HepG2 (cell line): ENCODE measurements at regions not wholly inside any gene's neighbourhood (a gene's known extent, or its start where the extent isn't known, plus 50 kb on each side); places are given as distances from the start of the nearest gene placed in this dataset.

Experiments used
- ATAC-seq: fragments of 200-7000 bp; cut with Tn5 transposase; 3 replicates; pipeline ENCODE4 v1.9.1; 2020; ENCODE audit warnings: mild to moderate bottlenecking, moderate library complexity
- BruUV-seq: library from RNA; stranded (reverse); fragments of 400-500 nt; replicated peaks from 2 replicates; lab custom pipeline; 2021; lab: Mats Ljungman, UMichigan
- CTCF ChIA-PET: fragments of 300-600 bp; formaldehyde crosslinking; extraction: SDS; loops from one replicate; lab custom pipeline; 2021; ENCODE audit warnings: low total read pairs, inconsistent platforms, low intra/inter-chr PET ratio; lab: Yijun Ruan, JAX
- POLR2A ChIA-PET: fragments of 350-600 bp; sonication (Branson Sonifier 250); formaldehyde crosslinking; loops from one replicate; lab custom pipeline; 2020; ENCODE audit warnings: antibody characterized with exemption, inconsistent platforms; lab: Yijun Ruan, JAX
- DNase-seq: peaks from one replicate; pipeline ENCODE4 v3.0.0-alpha.2; 2015; ENCODE audit warnings: low spot score
- FAIRE-seq: peaks from 3 replicates; lab custom pipeline; 2011; peaks lifted over from hg19 to GRCh38; lab: Jason Lieb, UNC
- H2AFZ ChIP-seq: one replicate; pipeline ENCODE4 v1.6.1; 2011; ENCODE audit warnings: low read length, inconsistent platforms
- H3K27ac ChIP-seq: fragments of 300-600 bp; 3 replicates; pipeline ENCODE4 v1.8.0; 2011; ENCODE audit warnings: mixed run types, mild to moderate bottlenecking, mixed read lengths, low read length, inconsistent platforms; ENCODE audit not compliant: insufficient read depth; ENCODE audit errors: extremely low read length
- H3K27me3 ChIP-seq, 2 experiments: fragments of 200-600 bp in 1 of 2; 2 replicates in 1 of 2; 3 replicates in 1 of 2; pipeline versions ENCODE4 v1.6.0 to v1.8.0; 2011; ENCODE audit warnings: low read length in 2 of 2, mild to moderate bottlenecking in 2 of 2, moderate library complexity in 2 of 2, inconsistent platforms in 1 of 2; ENCODE audit not compliant: insufficient read depth in 2 of 2, control insufficient read depth in 1 of 2
- H3K36me3 ChIP-seq, 2 experiments: fragments of 200-600 bp in 1 of 2; replicated peaks in 1 of 2; 2 replicates in 1 of 2; 3 replicates in 1 of 2; pipeline versions ENCODE4 v1.5.1 to v1.8.0; 2011; ENCODE audit warnings: low read length in 2 of 2, inconsistent platforms in 1 of 2; ENCODE audit not compliant: insufficient read depth in 2 of 2, control insufficient read depth in 1 of 2
- H3K4me1 ChIP-seq: 2 replicates; pipeline ENCODE4 v1.5.1; 2012; ENCODE audit warnings: low read length, inconsistent platforms; ENCODE audit not compliant: insufficient read depth
- H3K4me2 ChIP-seq: 2 replicates; pipeline ENCODE4 v1.6.0; 2011; ENCODE audit warnings: low read depth, low read length, inconsistent platforms
- H3K4me3 ChIP-seq, 3 experiments: fragments of 200-600 bp in 1 of 3; sonication (generic), shearing (Covaris generic) in 1 of 3; replicated peaks in 1 of 3; 2 replicates each; pipeline ENCODE4 v1.5.1; 2011 to 2016; ENCODE audit warnings: low read length in 3 of 3, inconsistent platforms in 2 of 3, low read depth in 2 of 3, mild to moderate bottlenecking in 2 of 3, control low read depth in 1 of 3, mixed read lengths in 1 of 3; ENCODE audit not compliant: insufficient read depth in 1 of 3
- H3K79me2 ChIP-seq: one replicate; pipeline ENCODE4 v1.6.1; 2011; ENCODE audit warnings: low read length, inconsistent platforms; ENCODE audit not compliant: insufficient read depth
- H3K9ac ChIP-seq: 2 replicates; pipeline ENCODE4 v1.6.0; 2011; ENCODE audit warnings: mild to moderate bottlenecking, low read depth, low read length, inconsistent platforms; ENCODE audit not compliant: insufficient read depth
- H3K9me3 ChIP-seq: 2 replicates; pipeline ENCODE4 v1.5.1; 2012; ENCODE audit warnings: mild to moderate bottlenecking, low read length
- H4K20me1 ChIP-seq: 2 replicates; pipeline ENCODE4 v1.6.0; 2011; ENCODE audit warnings: inconsistent platforms, mild to moderate bottlenecking, low read length, moderate library complexity; ENCODE audit not compliant: insufficient read depth
- FOXA3 ChIP-seq: IDR thresholded peaks from 2 replicates; pipeline ENCODE4 v1.6.1; 2016; ENCODE audit warnings: missing genetic modification reagents, missing compliant biosample characterization
- IRX3 ChIP-seq: sonication (generic); formaldehyde crosslinking; IDR thresholded peaks from 2 replicates; pipeline ENCODE4 v1.8.1; 2023; ENCODE audit warnings: mild to moderate bottlenecking, low read depth, missing genetic modification reagents, borderline replicate concordance
- MAF1 ChIP-seq: sonication (generic); formaldehyde crosslinking; IDR thresholded peaks from 2 replicates; pipeline ENCODE4 v1.5.0; 2020; ENCODE audit warnings: missing genetic modification reagents, borderline replicate concordance
- NFE2 ChIP-seq: sonication (generic); formaldehyde crosslinking; IDR thresholded peaks from 2 replicates; pipeline ENCODE4 v1.4.0; 2020; ENCODE audit warnings: missing genetic modification reagents
- RFX3 ChIP-seq: IDR thresholded peaks from 2 replicates; pipeline ENCODE4 v1.6.1; 2016; ENCODE audit warnings: missing biosample characterization, missing genetic modification reagents
- SETDB1 ChIP-seq: sonication (generic); formaldehyde crosslinking; IDR thresholded peaks from 2 replicates; pipeline ENCODE4 v1.5.1; 2020; ENCODE audit warnings: missing genetic modification reagents, mild to moderate bottlenecking, borderline replicate concordance
- SIN3B ChIP-seq: fragments of 150-350 bp; IDR thresholded peaks from 2 replicates; pipeline ENCODE4 v1.6.1; 2014; ENCODE audit warnings: low read length
- TBX2 ChIP-seq: sonication (generic); formaldehyde crosslinking; IDR thresholded peaks from 2 replicates; pipeline ENCODE4 v1.5.0; 2020; ENCODE audit warnings: missing genetic modification reagents, mild to moderate bottlenecking, borderline replicate concordance
- ZNF33B ChIP-seq: sonication (generic); formaldehyde crosslinking; IDR thresholded peaks from 2 replicates; pipeline ENCODE4 v1.5.1; 2020; ENCODE audit warnings: mild to moderate bottlenecking, missing genetic modification reagents
- ZNF589 ChIP-seq: sonication (generic); formaldehyde crosslinking; conservative IDR thresholded peaks from 2 replicates; pipeline ENCODE4 v1.8.0; 2022; ENCODE audit warnings: mild to moderate bottlenecking, moderate library complexity, missing genetic modification reagents
- ZNF605 ChIP-seq: sonication (generic); formaldehyde crosslinking; IDR thresholded peaks from 2 replicates; pipeline ENCODE4 v1.8.0; 2022; ENCODE audit warnings: mild to moderate bottlenecking, missing genetic modification reagents
- ZNF660 ChIP-seq: sonication (generic); formaldehyde crosslinking; IDR thresholded peaks from 2 replicates; pipeline ENCODE4 v1.5.1; 2020; ENCODE audit warnings: mild to moderate bottlenecking, low read depth, missing genetic modification reagents, borderline replicate concordance
- WGBS: methylation state at CpG from one replicate; pipeline ENCODE4 v1.1.6; 2017; ENCODE audit warnings: low lambda C conversion rate; 5-methylcytosine and 5-hydroxymethylcytosine counted together
- in situ Hi-C: cut with HindIII; loops from 2 replicates; pipeline ENCODE4 v1.10.0; 2017; ENCODE audit warnings: low pct_unique_long_range_greater_than_20kb; ENCODE audit not compliant: extremely low pct_ligation_motif_present
- intact Hi-C: fragments of 100-400 bp; cut with micrococcal nuclease; formaldehyde crosslinking; loops from one replicate; pipeline ENCODE4 v1.10.0; 2022; ENCODE audit not compliant: unreplicated experiment
- TF ChIP-seq, protein P1 (sequence below): IDR thresholded peaks from 2 replicates; pipeline ENCODE4 v1.6.1; 2018; ENCODE audit warnings: missing genetic modification reagents, mild to moderate bottlenecking, missing compliant biosample characterization
- TF ChIP-seq, protein P2 (sequence below): sonication (generic); formaldehyde crosslinking; IDR thresholded peaks from 2 replicates; pipeline ENCODE4 v1.4.0; 2020; ENCODE audit warnings: missing genetic modification reagents
- TF ChIP-seq, protein P3 (sequence below): sonication (generic); formaldehyde crosslinking; conservative IDR thresholded peaks from 2 replicates; pipeline ENCODE4 v1.8.0; 2022; ENCODE audit warnings: mild to moderate bottlenecking, moderate library complexity, missing genetic modification reagents

DNA sequence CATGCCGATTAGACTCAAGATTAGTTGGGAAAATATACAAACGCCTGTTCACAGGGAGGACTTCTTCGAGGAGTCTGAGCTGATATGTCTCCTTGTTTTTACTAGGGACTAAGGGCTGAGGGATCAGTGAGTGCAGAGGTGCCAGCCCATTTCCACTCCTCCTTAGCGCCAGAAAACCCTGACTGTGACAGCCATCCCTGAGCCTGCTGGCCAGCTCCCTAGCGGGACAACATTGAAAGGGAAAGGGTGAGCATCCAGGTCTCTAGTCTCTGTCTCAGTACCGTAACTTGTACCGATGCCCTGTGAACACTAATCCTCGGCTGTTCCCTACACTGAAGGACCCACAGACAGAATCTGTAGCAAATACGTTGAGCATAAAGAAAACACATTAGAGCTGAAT lies 243.4 kb downstream of the WNT5A start:
- TF ChIP-seq SETDB1 (CRISPR knock-in tag), result no peak
- TF ChIP-seq ZNF589, result no peak
- no peak for TF ChIP-seq NFE2 (CRISPR knock-in tag)
- no peak for TF ChIP-seq ZNF660 (CRISPR knock-in tag)
- no peak for TF ChIP-seq ZNF605 (CRISPR knock-in tag)
- TF ChIP-seq MAF1 (CRISPR knock-in tag), result no peak
- no peak for TF ChIP-seq ZNF33B (CRISPR knock-in tag)
- no peak for TF ChIP-seq TBX2
- TF ChIP-seq, protein P1, sequence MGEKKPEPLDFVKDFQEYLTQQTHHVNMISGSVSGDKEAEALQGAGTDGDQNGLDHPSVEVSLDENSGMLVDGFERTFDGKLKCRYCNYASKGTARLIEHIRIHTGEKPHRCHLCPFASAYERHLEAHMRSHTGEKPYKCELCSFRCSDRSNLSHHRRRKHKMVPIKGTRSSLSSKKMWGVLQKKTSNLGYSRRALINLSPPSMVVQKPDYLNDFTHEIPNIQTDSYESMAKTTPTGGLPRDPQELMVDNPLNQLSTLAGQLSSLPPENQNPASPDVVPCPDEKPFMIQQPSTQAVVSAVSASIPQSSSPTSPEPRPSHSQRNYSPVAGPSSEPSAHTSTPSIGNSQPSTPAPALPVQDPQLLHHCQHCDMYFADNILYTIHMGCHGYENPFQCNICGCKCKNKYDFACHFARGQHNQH (CRISPR knock-in tag), result no peak
- TF ChIP-seq FOXA3 (CRISPR knock-in tag), result no peak
- TF ChIP-seq IRX3 (CRISPR knock-in tag), result no peak
- TF ChIP-seq, protein P2, sequence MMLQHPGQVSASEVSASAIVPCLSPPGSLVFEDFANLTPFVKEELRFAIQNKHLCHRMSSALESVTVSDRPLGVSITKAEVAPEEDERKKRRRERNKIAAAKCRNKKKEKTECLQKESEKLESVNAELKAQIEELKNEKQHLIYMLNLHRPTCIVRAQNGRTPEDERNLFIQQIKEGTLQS, result no peak
- TF ChIP-seq, protein P3, sequence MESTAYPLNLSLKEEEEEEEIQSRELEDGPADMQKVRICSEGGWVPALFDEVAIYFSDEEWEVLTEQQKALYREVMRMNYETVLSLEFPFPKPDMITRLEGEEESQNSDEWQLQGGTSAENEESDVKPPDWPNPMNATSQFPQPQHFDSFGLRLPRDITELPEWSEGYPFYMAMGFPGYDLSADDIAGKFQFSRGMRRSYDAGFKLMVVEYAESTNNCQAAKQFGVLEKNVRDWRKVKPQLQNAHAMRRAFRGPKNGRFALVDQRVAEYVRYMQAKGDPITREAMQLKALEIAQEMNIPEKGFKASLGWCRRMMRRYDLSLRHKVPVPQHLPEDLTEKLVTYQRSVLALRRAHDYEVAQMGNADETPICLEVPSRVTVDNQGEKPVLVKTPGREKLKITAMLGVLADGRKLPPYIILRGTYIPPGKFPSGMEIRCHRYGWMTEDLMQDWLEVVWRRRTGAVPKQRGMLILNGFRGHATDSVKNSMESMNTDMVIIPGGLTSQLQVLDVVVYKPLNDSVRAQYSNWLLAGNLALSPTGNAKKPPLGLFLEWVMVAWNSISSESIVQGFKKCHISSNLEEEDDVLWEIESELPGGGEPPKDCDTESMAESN (CRISPR knock-in tag), result no peak
- TF ChIP-seq SIN3B, result no peak
- no peak for TF ChIP-seq RFX3 (CRISPR knock-in tag)
- no peak overlapping the region for H3K27ac ChIP-seq
- no peak overlapping the region for H2AFZ ChIP-seq
- no peaks in the 10 kb centered on the region for H3K9me3 ChIP-seq
- H4K20me1 ChIP-seq, result no peaks in the 10 kb centered on the region
- intact Hi-C loops, result no loop called here
- H3K36me3 ChIP-seq, result no peaks in the 10 kb centered on the region
- H3K4me1 ChIP-seq, result no peaks in the 10 kb centered on the region
- WGBS, result 6% methylated on average over 7 of the region's 9 CpGs
- BruUV-seq, result no TSS peak
- no peak overlapping the region for H3K9ac ChIP-seq
- in situ Hi-C loops, result no loop called here
- H3K4me2 ChIP-seq, result no peak overlapping the region
- H3K27me3 ChIP-seq, result peaks cover 0 to 5% of the 10 kb centered on the region in 2 experiments; a peak in 2 of 5 replicates
- ChIA-PET POLR2A (no interaction called here), CTCF (no interaction called here)
- FAIRE-seq, result no peak
- no peak for DNase-seq
- H3K4me3 ChIP-seq, result no peak overlapping the region
- ATAC-seq, result no peak
- H3K79me2 ChIP-seq, result no peaks in the 10 kb centered on the region
